Muscle of arm (tissue), 1 donor: ENCODE measurements at regions not wholly inside any gene's neighbourhood (a gene's known extent, or its start where the extent isn't known, plus 50 kb on each side); places are given as distances from the start of the nearest gene placed in this dataset.
"Not testable (repeated sequence)": the region's sequence is repeated elsewhere in the genome, so short reads cannot be mapped to it uniquely, and the experiment has no call there.

ENCODE experiments used
- DNase-seq: peaks from one replicate; pipeline ENCODE4 v3.0.0-alpha.2; 2013

- no peak for DNase-seq
Observed at GRCh38 chr3:163450698-163451097, 1627.6 kb downstream of the SI start.

- no peak for DNase-seq
Observed at GRCh38 chr3:163438760-163439159, 1639.5 kb downstream of the SI start.

- no peak for DNase-seq
Observed at GRCh38 chr3:163422671-163423070, 1655.6 kb downstream of the SI start.

- DNase-seq = no peak
Observed at GRCh38 chr3:163391407-163392181, 1686.7 kb downstream of the SI start.

- no peak for DNase-seq
Observed at GRCh38 chr3:163384383-163384782, 1693.9 kb downstream of the SI start.

- DNase-seq = no peak
Observed at GRCh38 chr3:163382183-163382582, 1696.1 kb downstream of the SI start.

GRCh38 chr3:163368168-163368567, 1710.1 kb downstream of the SI start:
- DNase-seq = peak; percentile 7

GRCh38 chr3:163364717-163365116, 1713.6 kb downstream of the SI start:
- no peak for DNase-seq

- no peak for DNase-seq
Observed at GRCh38 chr3:163362151-163362550, 1716.1 kb downstream of the SI start.

- not testable (repeated sequence) for DNase-seq
Observed at GRCh38 chr3:163361357-163361878, 1716.9 kb downstream of the SI start.

- DNase-seq = no peak
Observed at GRCh38 chr3:163347944-163348343, 1730.4 kb downstream of the SI start.

GRCh38 chr3:163335429-163335828, 1742.9 kb downstream of the SI start:
- DNase-seq = no peak

- no peak for DNase-seq
Observed at GRCh38 chr3:163328680-163329079, 1749.6 kb downstream of the SI start.

- DNase-seq = no peak
Observed at GRCh38 chr3:163327086-163327485, 1751.2 kb downstream of the SI start.

GRCh38 chr3:163315786-163316185, 1762.5 kb downstream of the SI start:
- no peak for DNase-seq

GRCh38 chr3:163306405-163306804, 1771.9 kb downstream of the SI start:
- no peak for DNase-seq

- DNase-seq = no peak
Observed at GRCh38 chr3:163273694-163274093, 1777.1 kb downstream of the OTOL1 start.

GRCh38 chr3:163266731-163267130, 1770.1 kb downstream of the OTOL1 start:
- DNase-seq = no peak

GRCh38 chr3:163261618-163262017, 1765.0 kb downstream of the OTOL1 start:
- no peak for DNase-seq

GRCh38 chr3:163261056-163261455, 1764.4 kb downstream of the OTOL1 start:
- no peak for DNase-seq

GRCh38 chr3:163218336-163218735, 1721.7 kb downstream of the OTOL1 start:
- DNase-seq = no peak

GRCh38 chr3:163213838-163214237, 1717.2 kb downstream of the OTOL1 start:
- DNase-seq = no peak

- DNase-seq = no peak
Observed at GRCh38 chr3:163196815-163197374, 1700.3 kb downstream of the OTOL1 start.

- DNase-seq = no peak
Observed at GRCh38 chr3:163196245-163196644, 1699.6 kb downstream of the OTOL1 start.
